IMR-90 (cell line): ENCODE measurements at regions not wholly inside any gene's neighbourhood (a gene's known extent, or its start where the extent isn't known, plus 50 kb on each side); places are given as distances from the start of the nearest gene placed in this dataset.

ENCODE experiments used
- ATAC-seq: fragments of 200-7000 bp; cut with Tn5 transposase; 2 replicates; pipeline ENCODE4 v1.9.1; 2020; ENCODE audit warnings: low read depth, mild to moderate bottlenecking, moderate library complexity
- BruUV-seq: library from RNA; stranded (reverse); fragments of 400-500 nt; replicated peaks from 2 replicates; lab custom pipeline; 2021; lab: Mats Ljungman, UMichigan
- CTCF ChIA-PET: fragments of 300-600 bp; formaldehyde crosslinking; extraction: SDS; loops from one replicate; lab custom pipeline; 2021; ENCODE audit warnings: antibody characterized with exemption; lab: Yijun Ruan, JAX
- POLR2A ChIA-PET: fragments of 300-600 bp; sonication (Branson Sonifier 250); formaldehyde crosslinking; loops from one replicate; lab custom pipeline; 2022; ENCODE audit warnings: antibody characterized with exemption; ENCODE audit not compliant: unreplicated experiment; lab: Charles Lee
- DNase-seq: peaks from one replicate; pipeline ENCODE4 v3.0.0; 2013
- H2AFZ ChIP-seq: replicated peaks from 2 replicates; pipeline ENCODE3; 2013; ENCODE audit warnings: low read length, mild to moderate bottlenecking; ENCODE audit not compliant: poor library complexity
- H2AK5ac ChIP-seq: 2 replicates; pipeline ENCODE4 v1.6.1; 2013; ENCODE audit warnings: low read depth, low read length, inconsistent platforms
- H2AK9ac ChIP-seq: replicated peaks from 2 replicates; pipeline ENCODE3; 2013; ENCODE audit warnings: mild to moderate bottlenecking, low read depth, low read length, moderate library complexity; ENCODE audit not compliant: poor library complexity
- H2BK120ac ChIP-seq: 2 replicates; pipeline ENCODE4 v1.6.1; 2013; ENCODE audit warnings: low read depth, low read length, inconsistent platforms
- H2BK15ac ChIP-seq: 3 replicates; pipeline ENCODE4 v1.6.1; 2013; ENCODE audit warnings: low read depth, low read length, inconsistent platforms
- H2BK20ac ChIP-seq: 2 replicates; pipeline ENCODE4 v1.6.1; 2013; ENCODE audit warnings: low read depth, mild to moderate bottlenecking, inconsistent platforms, low read length, moderate library complexity
- H2BK5ac ChIP-seq: 2 replicates; pipeline ENCODE4 v1.6.1; 2013; ENCODE audit warnings: mild to moderate bottlenecking, low read depth, low read length, inconsistent platforms; ENCODE audit not compliant: poor library complexity, severe bottlenecking
- H3K14ac ChIP-seq: replicated peaks from 2 replicates; pipeline ENCODE4 v1.6.1; 2013; ENCODE audit warnings: low read depth, low read length, inconsistent platforms
- H3K18ac ChIP-seq: 2 replicates; pipeline ENCODE4 v1.6.1; 2013; ENCODE audit warnings: low read depth, low read length, control low read depth
- H3K23ac ChIP-seq: 2 replicates; pipeline ENCODE4 v1.6.1; 2013; ENCODE audit warnings: low read depth, low read length, inconsistent platforms
- H3K27ac ChIP-seq: 2 replicates; pipeline ENCODE4 v1.5.1; 2013; ENCODE audit warnings: mild to moderate bottlenecking, control low read depth, low read length; ENCODE audit not compliant: insufficient read depth
- H3K27me3 ChIP-seq: 2 replicates; pipeline ENCODE4 v1.6.1; 2013; ENCODE audit warnings: low read length; ENCODE audit not compliant: control insufficient read depth, insufficient read depth
- H3K36me3 ChIP-seq: 2 replicates; pipeline ENCODE4 v1.6.1; 2013; ENCODE audit warnings: low read length, mixed read lengths; ENCODE audit not compliant: control insufficient read depth, insufficient read depth
- H3K4ac ChIP-seq: 2 replicates; pipeline ENCODE4 v1.6.1; 2013; ENCODE audit warnings: low read depth, low read length, inconsistent platforms
- H3K4me1 ChIP-seq: 2 replicates; pipeline ENCODE4 v1.6.1; 2013; ENCODE audit warnings: low read length, mixed read lengths; ENCODE audit not compliant: control insufficient read depth, insufficient read depth
- H3K4me2 ChIP-seq: 2 replicates; pipeline ENCODE4 v1.6.1; 2013; ENCODE audit warnings: low read depth, mild to moderate bottlenecking, control low read depth, low read length, moderate library complexity
- H3K4me3 ChIP-seq: 2 replicates; pipeline ENCODE4 v1.5.1; 2013; ENCODE audit warnings: low read depth, mild to moderate bottlenecking, control low read depth, low read length, moderate library complexity; ENCODE audit not compliant: insufficient read depth
- H3K56ac ChIP-seq: 2 replicates; pipeline ENCODE4 v1.6.1; 2013; ENCODE audit warnings: low read length, inconsistent platforms; ENCODE audit not compliant: insufficient read depth; ENCODE audit errors: extremely low read depth
- H3K79me1 ChIP-seq, 2 experiments: 2 replicates each; pipeline ENCODE4 v1.6.1; 2013; ENCODE audit warnings: low read length in 2 of 2, inconsistent platforms in 1 of 2, low read depth in 1 of 2
- H3K9ac ChIP-seq: 2 replicates; pipeline ENCODE4 v1.6.1; 2013; ENCODE audit warnings: low read depth, low read length, control low read depth
- H3K9me1 ChIP-seq: 2 replicates; pipeline ENCODE4 v1.6.1; 2013; ENCODE audit warnings: low read length, inconsistent platforms; ENCODE audit not compliant: insufficient read depth
- H3K9me3 ChIP-seq: 2 replicates; pipeline ENCODE4 v1.6.1; 2013; ENCODE audit warnings: low read length; ENCODE audit not compliant: control insufficient read depth, insufficient read depth
- H4K20me1 ChIP-seq: 2 replicates; pipeline ENCODE4 v1.6.1; 2013; ENCODE audit warnings: low read length, inconsistent platforms; ENCODE audit not compliant: insufficient read depth
- H4K5ac ChIP-seq: 2 replicates; pipeline ENCODE4 v1.6.1; 2013; ENCODE audit warnings: mild to moderate bottlenecking, low read depth, low read length, control low read depth
- H4K8ac ChIP-seq, 2 experiments: 2 replicates each; pipeline ENCODE4 v1.6.1; 2013; ENCODE audit warnings: low read depth in 2 of 2, low read length in 2 of 2, control low read depth in 1 of 2, inconsistent platforms in 1 of 2
- H4K91ac ChIP-seq: 2 replicates; pipeline ENCODE4 v1.6.1; 2013; ENCODE audit warnings: low read depth, low read length, inconsistent platforms; ENCODE audit not compliant: insufficient read depth
- CEBPB ChIP-seq: IDR thresholded peaks from 2 replicates; pipeline ENCODE4 v1.6.1; 2012; ENCODE audit warnings: low read depth, low read length, improper control_type of control experiment
- RFX5 ChIP-seq: IDR thresholded peaks from 2 replicates; pipeline ENCODE4 v1.8.0; 2012; ENCODE audit warnings: low read depth, mild to moderate bottlenecking, low read length, moderate library complexity
- SMC3 ChIP-seq: fragments of 150-350 bp; IDR thresholded peaks from 2 replicates; pipeline ENCODE4 v1.6.1; 2016; ENCODE audit warnings: low read depth, mild to moderate bottlenecking, antibody characterized with exemption, low read length, moderate library complexity
- dilution Hi-C: fragments of 300-500 bp; cut with HindIII; formaldehyde crosslinking; loops from one replicate; pipeline ENCODE4 v1.14.3; 2018; ENCODE audit warnings: low sequenced_read_pairs; ENCODE audit not compliant: unreplicated experiment
- in situ Hi-C: fragments of 300-500 bp; cut with MboI; formaldehyde crosslinking; loops from 3 replicates; pipeline ENCODE4 v1.14.3; 2019; ENCODE audit warnings: low sequenced_read_pairs, inconsistent platforms, mixed read lengths
- intact Hi-C: fragments of 100-400 bp; cut with micrococcal nuclease; formaldehyde crosslinking; loops from 2 replicates; pipeline ENCODE4 v1.10.0; 2022

GRCh38 chr2:139048017-139048416 lies 267.8 kb upstream of the NXPH2 start:
- no peak overlapping the region for H4K8ac ChIP-seq
- no peak overlapping the region for H2BK20ac ChIP-seq
- H3K9me1 ChIP-seq, result no peaks in the 10 kb centered on the region
- no peak overlapping the region for H2AK5ac ChIP-seq
- no peaks in the 10 kb centered on the region for H3K9me3 ChIP-seq
- H3K18ac ChIP-seq, result no peak overlapping the region
- H3K4ac ChIP-seq, result no peak overlapping the region
- no peak overlapping the region for H3K4me2 ChIP-seq
- H3K9ac ChIP-seq, result no peak overlapping the region
- H3K79me1 ChIP-seq, result no peaks in the 10 kb centered on the region
- H3K23ac ChIP-seq, result no peak overlapping the region
- H3K36me3 ChIP-seq, result no peaks in the 10 kb centered on the region
- H3K27ac ChIP-seq, result no peak overlapping the region
- H3K4me1 ChIP-seq, result no peaks in the 10 kb centered on the region
- TF ChIP-seq SMC3, result no peak
- no peak for TF ChIP-seq RFX5
- no peak for TF ChIP-seq CEBPB
- DNase-seq (no peak), ATAC-seq (no peak)
- intact Hi-C loops (no loop called here), in situ Hi-C loops (no loop called here), dilution Hi-C loops (no loop called here)
- H2AK9ac ChIP-seq, result no peak overlapping the region
- no peak overlapping the region for H3K56ac ChIP-seq
- H3K14ac ChIP-seq, result no peak overlapping the region
- no peaks in the 10 kb centered on the region for H4K20me1 ChIP-seq
- no peak overlapping the region for H2BK120ac ChIP-seq
- H2BK5ac ChIP-seq, result no peak overlapping the region
- no peak overlapping the region for H2BK15ac ChIP-seq
- no peak overlapping the region for H2AFZ ChIP-seq
- ChIA-PET CTCF (no interaction called here), POLR2A (no interaction called here)
- no peak overlapping the region for H4K5ac ChIP-seq
- BruUV-seq, result no TSS peak
- H3K4me3 ChIP-seq, result no peak overlapping the region
- no peaks in the 10 kb centered on the region for H3K27me3 ChIP-seq
- no peak overlapping the region for H4K91ac ChIP-seq
